Activated CD8-positive, alpha-beta T cell treated with anti-CD3 and anti-CD28 coated beads for 36 hours (primary cell): ENCODE measurements at regions not wholly inside any gene's neighbourhood (a gene's known extent, or its start where the extent isn't known, plus 50 kb on each side); places are given as distances from the start of the nearest gene placed in this dataset.

Experiments used
- ATAC-seq: fragments of 200-7000 bp; cut with Tn5 transposase; one replicate; pipeline ENCODE4 v1.10.0; 2021; ENCODE audit warnings: mild to moderate bottlenecking, moderate library complexity
- CTCF ChIA-PET: fragments of 350-600 bp; sonication (Branson Sonifier 250); formaldehyde crosslinking; loops from one replicate; lab custom pipeline; 2021; ENCODE audit warnings: antibody characterized with exemption; lab: Charles Lee
- POLR2A ChIA-PET: fragments of 350-600 bp; sonication (Branson Sonifier 250); formaldehyde crosslinking; loops from one replicate; lab custom pipeline; 2021; ENCODE audit warnings: antibody characterized with exemption; lab: Charles Lee
- DNase-seq: peaks from one replicate; pipeline ENCODE4 v3.0.0-alpha.2; 2020
- H3K27ac Mint-ChIP-seq: one replicate; pipeline ENCODE4 v1.8.0; 2021; ENCODE audit warnings: mild to moderate bottlenecking, mixed read lengths
- H3K27me3 Mint-ChIP-seq: one replicate; pipeline ENCODE4 v1.8.0; 2021; ENCODE audit warnings: mixed read lengths
- H3K36me3 Mint-ChIP-seq: one replicate; pipeline ENCODE4 v1.8.0; 2021; ENCODE audit warnings: low read depth, mixed read lengths
- H3K4me1 Mint-ChIP-seq: one replicate; pipeline ENCODE4 v1.8.0; 2021; ENCODE audit warnings: low read depth, mixed read lengths
- H3K4me3 Mint-ChIP-seq: one replicate; pipeline ENCODE4 v1.8.0; 2021; ENCODE audit warnings: mild to moderate bottlenecking, moderate library complexity, mixed read lengths
- H3K9me3 Mint-ChIP-seq: one replicate; pipeline ENCODE4 v1.8.0; 2021; ENCODE audit warnings: mixed read lengths
- CTCF ChIP-seq: fragments of 200-600 bp; IDR thresholded peaks from one replicate; pipeline ENCODE4 v1.8.0; 2022; ENCODE audit warnings: antibody characterized with exemption, mild to moderate bottlenecking
- intact Hi-C: fragments of 100-400 bp; cut with micrococcal nuclease; formaldehyde crosslinking; loops from one replicate; pipeline ENCODE4 v1.10.0; 2022

- no peak overlapping the region for H3K27ac Mint-ChIP-seq
- no peaks in the 10 kb centered on the region for H3K36me3 Mint-ChIP-seq
- ATAC-seq (no peak), DNase-seq (no peak)
- ChIA-PET POLR2A (no interaction called here), CTCF (no interaction called here)
- TF ChIP-seq CTCF, result no peak
- intact Hi-C loops, result no loop called here
- H3K27me3 Mint-ChIP-seq, result no peaks in the 10 kb centered on the region
- no peaks in the 10 kb centered on the region for H3K4me1 Mint-ChIP-seq
- H3K4me3 Mint-ChIP-seq, result no peak overlapping the region
- H3K9me3 Mint-ChIP-seq, result no peaks in the 10 kb centered on the region
Observed at GRCh38 chr4:171017593-171017992, 795.6 kb upstream of the GALNTL6 start.

- intact Hi-C loops, result no loop called here
- no peak for TF ChIP-seq CTCF
- no peak overlapping the region for H3K27ac Mint-ChIP-seq
- H3K4me3 Mint-ChIP-seq, result no peak overlapping the region
- H3K36me3 Mint-ChIP-seq, result no peaks in the 10 kb centered on the region
- peaks cover under 1% of the 10 kb centered on the region for H3K9me3 Mint-ChIP-seq
- POLR2A ChIA-PET, result no interaction called here
- no peak for ATAC-seq
- H3K4me1 Mint-ChIP-seq, result no peaks in the 10 kb centered on the region
- CTCF ChIA-PET, result no interaction called here
- DNase-seq, result no peak
- H3K27me3 Mint-ChIP-seq, result no peaks in the 10 kb centered on the region
Observed at GRCh38 chr4:171016145-171016544, 797.1 kb upstream of the GALNTL6 start.

- POLR2A ChIA-PET, result no interaction called here
- Mint-ChIP-seq H3K9me3 (peaks cover 5% of the 10 kb centered on the region), H3K27ac (no peak overlapping the region), H3K4me3 (no peak overlapping the region), H3K4me1 (no peaks in the 10 kb centered on the region), H3K27me3 (no peaks in the 10 kb centered on the region), H3K36me3 (no peaks in the 10 kb centered on the region)
- DNase-seq (no peak), ATAC-seq (no peak)
- intact Hi-C loops, result no loop called here
- TF ChIP-seq CTCF, result no peak
- CTCF ChIA-PET, result no interaction called here
Observed at GRCh38 chr4:171015441-171015840, 797.8 kb upstream of the GALNTL6 start.

- intact Hi-C loops, result no loop called here
- Mint-ChIP-seq H3K36me3 (no peaks in the 10 kb centered on the region), H3K4me1 (no peaks in the 10 kb centered on the region), H3K4me3 (no peak overlapping the region), H3K9me3 (peaks cover 6% of the 10 kb centered on the region), H3K27me3 (no peaks in the 10 kb centered on the region), H3K27ac (no peak overlapping the region)
- POLR2A ChIA-PET, result no interaction called here
- no peak for ATAC-seq
- no peak for DNase-seq
- TF ChIP-seq CTCF, result no peak
- CTCF ChIA-PET, result no interaction called here
Observed at GRCh38 chr4:171007618-171008390, 805.4 kb upstream of the GALNTL6 start.

- ChIA-PET CTCF (no interaction called here), POLR2A (no interaction called here)
- H3K9me3 Mint-ChIP-seq, result peaks cover 6% of the 10 kb centered on the region
- H3K4me3 Mint-ChIP-seq, result no peak overlapping the region
- no peak for TF ChIP-seq CTCF
- intact Hi-C loops, result no loop called here
- H3K27me3 Mint-ChIP-seq, result no peaks in the 10 kb centered on the region
- no peaks in the 10 kb centered on the region for H3K36me3 Mint-ChIP-seq
- H3K27ac Mint-ChIP-seq, result no peak overlapping the region
- DNase-seq (no peak), ATAC-seq (no peak)
- no peaks in the 10 kb centered on the region for H3K4me1 Mint-ChIP-seq
Observed at GRCh38 chr4:171002246-171002645, 811.0 kb upstream of the GALNTL6 start.
